B cell (primary cell): ENCODE measurements at regions not wholly inside any gene's neighbourhood (a gene's known extent, or its start where the extent isn't known, plus 50 kb on each side); places are given as distances from the start of the nearest gene placed in this dataset.

Experiments
- CTCF ChIP-seq: fragments of 200-600 bp; IDR thresholded peaks from one replicate; pipeline ENCODE4 v1.8.0; 2022; ENCODE audit warnings: antibody characterized with exemption, mild to moderate bottlenecking
- EZH2 ChIP-seq: IDR thresholded peaks from 2 replicates; pipeline ENCODE4 v1.6.1; 2012; ENCODE audit warnings: borderline replicate concordance, low read depth, mild to moderate bottlenecking, moderate library complexity, low read length; ENCODE audit not compliant: insufficient read depth, poor library complexity, severe bottlenecking

DNA sequence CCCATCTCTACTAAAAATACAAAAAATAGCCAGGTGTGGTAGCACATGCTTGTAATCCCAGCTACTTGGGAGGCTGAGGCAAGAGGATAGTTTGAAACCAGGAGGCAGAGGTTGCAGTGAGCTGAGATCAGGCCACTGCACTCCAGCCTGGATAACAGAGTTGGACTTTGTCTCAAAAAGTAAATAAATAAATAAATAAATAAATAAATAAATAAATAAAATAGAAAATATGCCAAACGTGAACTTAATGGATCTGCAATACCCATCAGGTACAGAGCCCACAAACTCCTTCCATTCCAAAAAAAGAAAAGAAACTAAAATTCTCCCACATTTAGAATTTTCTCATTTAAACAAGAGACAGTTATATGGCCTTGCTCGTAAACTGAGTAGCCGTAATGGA lies 702.7 kb downstream of the CDH18 start:
- TF ChIP-seq CTCF (no peak), EZH2 (no peak)
